Posterior vena cava (tissue), 2 donors: ENCODE measurements at regions not wholly inside any gene's neighbourhood (a gene's known extent, or its start where the extent isn't known, plus 50 kb on each side); places are given as distances from the start of the nearest gene placed in this dataset.
"Not testable (repeated sequence)": the region's sequence is repeated elsewhere in the genome, so short reads cannot be mapped to it uniquely, and the experiment has no call there.

ENCODE experiments used
- DNase-seq: peaks from one replicate; pipeline ENCODE4 v3.0.0-alpha.2; 2020; ENCODE audit warnings: low spot score
- intact Hi-C, 2 donors: fragments of 100-400 bp; cut with DNase I; formaldehyde crosslinking; loops; one replicate each; pipeline versions ENCODE4 v1.14.1 to v1.14.2; 2022 to 2023
- donor health status: DM: yes; HTN: yes; CAD: no.
- donor health status: DM: yes; HTN: yes; CAD: no.

- no peak for DNase-seq
- intact Hi-C loops = loop anchor here in 1 of 2 donors (5.0 kb wide), 1 partner anchor 1477 kb away; no protein-coding TSS in a partner anchor
These were observed 128.2 kb downstream of the GPX5 start for GRCh38 chr6:28653876-28654275.

DNA sequence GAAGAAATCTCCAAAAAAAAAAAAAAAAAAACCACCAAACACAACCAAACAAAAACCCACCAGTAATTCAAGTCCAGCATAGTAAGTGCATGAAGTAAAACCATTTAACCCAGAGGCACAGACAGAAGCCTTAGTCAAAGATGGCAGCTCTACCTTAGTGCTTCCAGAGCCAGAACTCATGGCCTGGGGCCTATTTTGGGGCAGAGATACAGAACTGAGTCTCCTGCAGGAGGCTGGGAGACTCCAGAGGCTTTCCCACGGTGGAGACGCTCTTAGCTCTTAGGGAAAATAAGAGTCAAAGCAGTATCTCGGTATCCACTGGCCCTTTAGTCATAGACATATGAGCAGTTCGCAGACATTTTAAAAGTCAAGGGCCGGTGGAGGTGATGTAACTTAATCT lies 129.5 kb downstream of the GPX5 start:
- no peak for DNase-seq
- intact Hi-C loops = no loop called here

DNA sequence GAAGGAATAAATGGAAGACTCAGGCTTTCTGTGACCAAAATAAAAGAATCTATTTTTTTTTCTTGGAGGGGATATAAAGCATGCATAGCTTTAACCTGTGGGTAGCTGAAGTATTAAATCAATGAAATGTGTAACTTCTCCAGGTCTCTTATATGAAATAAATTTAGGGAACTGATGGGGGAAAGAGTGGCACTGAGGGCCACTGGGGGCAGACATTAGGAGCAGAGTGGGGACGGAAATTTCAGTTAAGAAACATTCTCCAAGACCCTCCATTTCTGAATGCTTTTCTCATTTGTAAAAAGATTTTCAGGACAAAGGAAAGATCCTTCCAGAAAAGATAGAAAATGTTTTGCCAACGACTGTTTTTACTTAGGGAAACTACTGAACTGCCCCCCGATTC lies 131.0 kb downstream of the GPX5 start:
- no peak for DNase-seq
- intact Hi-C loops = no loop called here

GRCh38 chr6:28657381-28657768 lies 131.7 kb downstream of the GPX5 start:
- intact Hi-C loops = no loop called here
- DNase-seq = no peak

- intact Hi-C loops = no loop called here
- no peak for DNase-seq
These were observed 132.2 kb downstream of the GPX5 start for GRCh38 chr6:28657769-28658465.

DNA sequence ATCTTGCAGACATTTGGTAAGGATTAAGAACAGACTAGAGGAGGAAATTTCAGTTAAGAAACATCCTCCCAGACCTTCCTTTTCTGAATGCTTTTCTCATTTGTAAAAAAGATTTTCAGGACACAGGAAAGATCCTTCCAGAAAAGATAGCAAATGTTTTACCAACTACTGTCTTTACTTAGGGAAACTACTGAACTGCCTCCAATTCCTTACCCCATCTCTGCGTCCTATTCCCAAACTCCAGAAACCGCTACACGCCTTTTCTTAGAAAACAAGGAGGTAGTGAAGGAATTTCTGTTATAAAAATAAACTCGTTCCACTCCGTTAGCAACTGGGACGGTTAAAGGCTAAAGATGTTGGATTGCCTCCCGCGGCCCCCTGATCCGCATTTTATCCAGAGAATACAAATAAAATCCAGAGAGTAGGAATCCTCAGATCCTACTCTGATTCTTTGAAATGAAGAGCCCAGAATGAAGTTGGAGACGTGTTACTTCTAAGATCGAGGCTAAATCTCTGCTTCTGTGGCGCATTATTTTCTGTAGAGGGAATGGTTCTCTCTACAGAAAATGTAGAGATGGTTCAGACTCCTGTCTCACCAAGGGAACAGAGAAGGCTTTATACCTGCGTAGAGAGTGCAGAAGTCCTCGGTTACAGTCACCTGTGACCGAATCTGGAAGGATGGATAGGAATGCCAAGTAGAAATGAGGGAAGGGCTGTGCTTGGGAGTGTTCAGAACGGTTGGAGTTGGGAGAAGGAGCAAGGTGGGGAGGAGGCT lies 133.0 kb downstream of the GPX5 start:
- DNase-seq = no peak
- intact Hi-C loops = no loop called here

DNA sequence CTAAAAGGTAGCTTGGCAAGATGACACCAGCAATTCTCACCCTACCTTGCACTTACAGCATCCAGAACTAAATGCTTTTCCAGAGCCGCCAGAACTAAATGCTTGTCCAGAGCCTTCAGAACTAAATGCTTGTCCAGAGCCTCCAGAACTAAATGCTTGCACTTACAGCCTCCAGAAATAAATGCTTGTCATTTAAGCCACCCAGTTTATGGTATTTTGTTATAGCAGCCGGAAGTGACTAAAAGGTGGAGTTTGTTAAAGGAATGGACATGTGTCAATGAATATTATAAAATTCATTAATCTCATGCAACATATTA lies 133.5 kb downstream of the GPX5 start:
- intact Hi-C loops = no loop called here
- DNase-seq = no peak

- intact Hi-C loops = no loop called here
- DNase-seq = no peak
These were observed 135.5 kb downstream of the GPX5 start for GRCh38 chr6:28661097-28661713.

GRCh38 chr6:28664870-28665396 lies 139.3 kb downstream of the GPX5 start:
- intact Hi-C loops = no loop called here
- DNase-seq = no peak

GRCh38 chr6:28673417-28673786 lies 147.7 kb downstream of the GPX5 start:
- intact Hi-C loops = no loop called here
- no peak for DNase-seq

DNA sequence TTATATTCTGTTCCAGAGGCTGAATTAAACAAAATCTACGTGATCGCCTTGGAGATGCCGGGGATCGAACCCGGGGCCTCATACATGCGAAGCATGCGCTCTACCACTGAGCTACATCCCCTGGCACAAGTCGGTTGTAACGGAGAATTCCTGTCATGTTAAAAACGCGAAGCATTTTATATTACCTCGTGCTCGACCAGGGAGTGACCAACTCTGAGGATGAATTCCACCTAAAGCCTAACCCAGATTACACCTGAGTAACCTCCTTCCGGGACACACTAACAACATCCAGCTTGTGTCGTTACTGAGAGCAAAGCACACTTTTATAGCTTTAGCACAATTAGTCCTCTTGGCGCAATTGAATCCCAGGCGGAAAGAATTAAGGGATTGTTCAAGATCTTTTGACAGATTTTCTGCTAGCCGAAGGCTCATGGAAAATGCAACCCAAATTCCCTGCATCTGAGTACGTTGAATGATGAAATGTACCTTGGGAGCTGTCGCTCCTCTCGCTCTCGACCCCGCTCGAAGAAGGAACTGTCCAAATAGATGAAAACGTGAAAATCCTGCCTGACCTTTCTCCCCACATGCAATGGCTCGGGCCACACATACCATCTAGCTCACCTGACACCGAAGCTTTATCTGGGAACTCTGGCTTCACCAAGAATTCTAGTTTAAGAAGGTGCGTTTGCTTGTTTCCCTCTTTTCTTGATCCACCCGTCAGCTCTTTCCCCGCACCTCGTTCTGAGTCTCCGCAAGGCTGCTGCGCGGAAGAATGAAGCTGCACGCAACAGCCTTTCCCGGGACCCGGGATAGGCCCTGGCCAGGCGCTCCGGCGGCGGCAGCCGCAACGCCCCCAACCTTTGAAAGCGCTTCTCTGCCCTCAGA lies 148.3 kb downstream of the GPX5 start:
- intact Hi-C loops = no loop called here
- no peak for DNase-seq

GRCh38 chr6:28675600-28675999 lies 149.9 kb downstream of the GPX5 start:
- no peak for DNase-seq
- intact Hi-C loops = no loop called here

GRCh38 chr6:28682542-28682941 lies 156.9 kb downstream of the GPX5 start:
- no peak for DNase-seq
- intact Hi-C loops = no loop called here

DNA sequence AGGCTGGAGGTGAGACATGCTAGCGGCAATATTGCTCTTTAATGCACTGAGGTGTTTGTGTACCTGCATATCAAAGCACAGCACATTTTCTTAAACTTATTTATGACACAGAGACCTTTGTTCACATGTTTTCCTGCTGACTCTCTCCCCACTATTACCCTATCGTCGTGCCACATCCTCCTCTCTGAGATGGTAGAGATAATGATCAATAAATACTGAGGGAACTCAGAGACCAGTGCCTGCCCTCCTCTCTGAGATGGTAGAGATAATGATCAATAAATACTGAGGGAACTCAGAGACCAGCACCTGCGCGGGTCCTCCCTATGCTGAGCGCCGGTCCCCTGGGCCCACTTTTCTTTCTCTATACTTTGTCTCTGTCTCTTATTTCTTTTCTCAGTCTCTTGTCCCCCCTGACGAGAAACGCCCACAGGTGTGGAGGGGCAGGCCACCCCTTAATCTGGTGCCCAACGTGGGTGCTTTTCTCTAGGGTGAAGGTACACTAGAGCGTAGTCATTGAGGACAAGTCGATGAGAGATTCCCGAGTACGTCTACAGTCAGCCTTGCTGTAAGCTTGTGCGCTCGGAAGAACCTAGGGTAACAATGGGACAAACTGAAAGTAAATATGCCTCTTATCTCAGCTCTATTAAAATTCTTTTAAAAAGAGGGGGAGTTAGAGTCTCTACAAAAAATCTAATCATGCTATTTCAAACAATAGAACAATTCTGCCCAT lies 157.4 kb downstream of the GPX5 start:
- DNase-seq, intact Hi-C loops: not testable (repeated sequence)

DNA sequence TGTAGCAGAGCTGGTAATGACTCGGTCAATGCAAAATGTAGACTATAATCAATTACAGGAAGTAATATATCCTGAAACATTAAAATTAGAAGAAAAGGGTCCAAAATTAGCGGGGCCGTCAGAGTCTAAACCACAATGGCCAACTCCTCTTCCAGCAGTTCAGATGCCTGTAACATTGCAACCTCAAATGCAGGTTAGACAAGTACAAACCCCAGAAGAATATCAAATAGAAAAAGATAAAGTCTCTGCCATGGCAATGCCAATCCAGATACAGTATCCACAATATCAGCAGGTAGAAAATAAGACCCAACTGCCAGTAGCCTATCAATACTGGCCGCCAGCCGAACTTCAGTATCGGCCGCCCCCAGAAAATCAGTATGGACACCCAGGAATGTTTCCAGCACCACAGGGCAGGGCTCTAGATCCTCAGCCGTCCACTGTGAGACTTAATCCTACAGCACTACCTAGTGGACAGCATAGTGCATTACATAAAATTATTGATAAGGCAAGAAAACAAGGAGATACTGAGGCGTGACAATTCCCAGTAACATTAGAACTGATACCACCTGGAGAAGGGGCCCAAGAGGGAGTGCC lies 158.4 kb downstream of the GPX5 start:
- DNase-seq = no peak
- intact Hi-C loops = no loop called here

DNA sequence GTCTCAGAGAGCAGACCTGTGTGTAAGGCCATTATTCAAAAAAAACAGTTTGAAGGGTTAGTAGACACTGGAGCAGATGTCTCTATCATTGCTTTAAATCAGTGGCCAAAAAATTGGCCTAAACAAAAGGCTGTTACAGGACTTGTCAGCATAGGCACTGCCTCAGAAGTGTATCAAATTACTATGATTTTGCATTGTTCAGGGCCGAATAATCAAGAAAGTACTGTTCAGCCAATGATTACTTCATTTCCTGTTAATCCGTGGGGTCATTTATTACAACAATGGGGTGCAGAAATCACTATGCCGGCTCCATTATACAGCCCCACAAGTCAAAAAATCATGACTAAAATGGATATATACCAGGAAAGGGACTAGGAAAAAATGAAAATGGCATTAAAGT lies 160.3 kb downstream of the GPX5 start:
- not testable (repeated sequence) for DNase-seq
- intact Hi-C loops = loop anchor here in 1 of 2 donors (5.0 kb wide), 1 partner anchor 331 kb away; no protein-coding TSS in a partner anchor

GRCh38 chr6:28686446-28687027 lies 160.9 kb downstream of the GPX5 start:
- not testable (repeated sequence) for DNase-seq
- intact Hi-C loops = loop anchor here in 1 of 2 donors (5.0 kb wide), 1 partner anchor 331 kb away; no protein-coding TSS in a partner anchor
